CD4-positive, alpha-beta T cell (primary cell): ENCODE measurements at regions not wholly inside any gene's neighbourhood (a gene's known extent, or its start where the extent isn't known, plus 50 kb on each side); places are given as distances from the start of the nearest gene placed in this dataset.
"Not testable (repeated sequence)": the region's sequence is repeated elsewhere in the genome, so short reads cannot be mapped to it uniquely, and the experiment has no call there.

Experiments
- ATAC-seq: fragments of 200-7000 bp; cut with Tn5 transposase; one replicate; pipeline ENCODE4 v1.10.0; 2022; ENCODE audit warnings: mild to moderate bottlenecking; ENCODE audit not compliant: poor library complexity
- CTCF ChIA-PET: fragments of 350-600 bp; sonication (Branson Sonifier 250); formaldehyde crosslinking; loops from one replicate; lab custom pipeline; 2021; ENCODE audit warnings: antibody characterized with exemption, inconsistent platforms; lab: Charles Lee
- POLR2A ChIA-PET: fragments of 350-600 bp; sonication (Branson Sonifier 250); formaldehyde crosslinking; loops from one replicate; lab custom pipeline; 2021; ENCODE audit warnings: antibody characterized with exemption, inconsistent platforms; lab: Charles Lee
- DNase-seq, 14 experiments: peaks; one replicate each; pipeline ENCODE4 v3.0.0-alpha.2; 2013 to 2020; ENCODE audit warnings: mixed read lengths in 2 of 14
- H3K27ac ChIP-seq, 2 donors: one replicate each; pipeline versions ENCODE4 v1.5.1 to v1.7.0; 2013; ENCODE audit warnings: low read length in 2 of 2, low read depth in 1 of 2, mild to moderate bottlenecking in 1 of 2
- H3K27me3 ChIP-seq, 2 experiments: 1 replicate in 1 of 2; 2 replicates in 1 of 2; pipeline versions ENCODE4 v1.6.1 to v1.7.0; 2013; ENCODE audit warnings: low read length in 2 of 2, control low read depth in 1 of 2, mild to moderate bottlenecking in 1 of 2, moderate library complexity in 1 of 2; ENCODE audit not compliant: insufficient read depth in 2 of 2, control insufficient read depth in 1 of 2
- H3K36me3 ChIP-seq: one replicate; pipeline ENCODE4 v1.6.1; 2013; ENCODE audit warnings: low read length, control low read depth; ENCODE audit not compliant: insufficient read depth
- H3K4me1 ChIP-seq: one replicate; pipeline ENCODE4 v1.6.1; 2013; ENCODE audit warnings: low read length, control low read depth; ENCODE audit not compliant: insufficient read depth
- H3K4me3 ChIP-seq: one replicate; pipeline ENCODE4 v1.5.1; 2013; ENCODE audit warnings: mild to moderate bottlenecking, low read length, moderate library complexity
- H3K9me3 ChIP-seq, 2 experiments: 1 replicate in 1 of 2; 2 replicates in 1 of 2; pipeline versions ENCODE4 v1.6.1 to v1.7.0; 2013; ENCODE audit warnings: low read length in 2 of 2, mild to moderate bottlenecking in 2 of 2, control low read depth in 1 of 2, moderate library complexity in 1 of 2; ENCODE audit not compliant: control insufficient read depth in 1 of 2, insufficient read depth in 1 of 2
- H3K27ac Mint-ChIP-seq: one replicate; pipeline ENCODE4 v1.8.0; 2020; ENCODE audit warnings: mixed read lengths
- H3K27me3 Mint-ChIP-seq: one replicate; pipeline ENCODE4 v1.8.0; 2021; ENCODE audit warnings: mixed read lengths
- H3K36me3 Mint-ChIP-seq: one replicate; pipeline ENCODE4 v1.8.0; 2021; ENCODE audit warnings: low read depth, mixed read lengths
- H3K4me1 Mint-ChIP-seq: one replicate; pipeline ENCODE4 v1.8.0; 2021; ENCODE audit warnings: low read depth, mixed read lengths
- H3K4me3 Mint-ChIP-seq: one replicate; pipeline ENCODE4 v1.8.0; 2020; ENCODE audit warnings: mild to moderate bottlenecking, mixed read lengths
- H3K9me3 Mint-ChIP-seq: one replicate; pipeline ENCODE4 v1.8.0; 2020; ENCODE audit warnings: mixed read lengths
- CTCF ChIP-seq: fragments of 200-600 bp; IDR thresholded peaks from one replicate; pipeline ENCODE4 v1.8.0; 2022; ENCODE audit warnings: antibody characterized with exemption, mild to moderate bottlenecking
- intact Hi-C, 2 experiments: fragments of 100-400 bp; cut with DNase I in 1 of 2; cut with micrococcal nuclease in 1 of 2; formaldehyde crosslinking; loops; one replicate each; pipeline versions ENCODE4 v1.15.1 to v1.9.0; 2023 to 2025; cut with DNase I, micrococcal nuclease

DNA sequence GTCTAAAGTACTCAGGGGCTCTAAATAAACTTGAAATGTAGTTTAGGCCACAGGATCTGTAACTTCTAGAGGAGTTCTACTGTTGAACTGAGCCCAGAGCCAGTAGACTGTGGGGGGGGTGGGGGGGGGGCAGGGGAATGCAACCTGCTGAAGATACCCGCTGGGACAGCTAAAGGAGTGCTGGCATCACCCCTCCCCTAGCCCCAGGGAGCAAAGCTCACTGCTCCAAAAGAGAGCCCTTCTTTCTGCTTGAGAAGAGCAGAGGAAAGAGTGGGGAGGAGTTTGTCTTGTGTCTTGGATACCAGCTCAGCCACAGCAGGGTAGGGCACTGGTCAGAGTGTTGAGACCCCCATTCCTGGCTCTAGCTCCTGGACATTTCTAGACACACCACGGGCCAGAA, 414.0 kb upstream of the KLHL29 start:
- no peaks in the 10 kb centered on the region for H3K4me1 Mint-ChIP-seq
- CTCF ChIA-PET, result no interaction called here
- Histone ChIP-seq H3K36me3 (no peaks in the 10 kb centered on the region), H3K27me3 (peaks cover 0 to 3% of the 10 kb centered on the region in 2 experiments), H3K4me1 (no peaks in the 10 kb centered on the region), H3K4me3 (no peak overlapping the region), H3K9me3 (no peaks in the 10 kb centered on the region), H3K27ac (no peak overlapping the region)
- no peaks in the 10 kb centered on the region for H3K36me3 Mint-ChIP-seq
- POLR2A ChIA-PET, result no interaction called here
- H3K27ac Mint-ChIP-seq, result no peak overlapping the region
- DNase-seq, result no peak
- ATAC-seq, result no peak
- intact Hi-C loops, result no loop called here
- H3K27me3 Mint-ChIP-seq, result peaks cover 10% of the 10 kb centered on the region
- H3K4me3 Mint-ChIP-seq, result no peak overlapping the region
- no peaks in the 10 kb centered on the region for H3K9me3 Mint-ChIP-seq
- TF ChIP-seq CTCF, result no peak

DNA sequence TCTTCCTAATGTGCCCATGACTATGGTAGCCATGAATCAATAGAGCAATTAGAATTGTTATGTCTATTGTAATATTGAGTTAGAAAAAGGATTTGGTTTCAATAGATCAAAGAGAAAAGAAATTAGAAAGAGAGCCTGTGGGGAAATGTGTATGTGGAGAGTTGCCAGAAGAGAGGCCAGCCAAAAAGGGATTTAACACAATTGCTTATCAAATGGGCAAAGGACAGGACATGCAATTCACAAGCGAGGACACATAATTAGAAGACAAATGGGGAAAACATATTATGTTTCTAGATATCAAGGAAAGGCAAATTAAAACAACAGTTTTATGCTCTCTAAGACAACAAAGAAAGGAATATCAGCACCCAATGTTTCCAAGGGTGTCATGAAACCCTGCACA, 403.2 kb upstream of the KLHL29 start:
- ChIA-PET CTCF (no interaction called here), POLR2A (no interaction called here)
- H3K27ac ChIP-seq, result no peak overlapping the region
- no peaks in the 10 kb centered on the region for H3K36me3 ChIP-seq
- H3K36me3 Mint-ChIP-seq, result no peaks in the 10 kb centered on the region
- no peak for TF ChIP-seq CTCF
- no peaks in the 10 kb centered on the region for H3K27me3 Mint-ChIP-seq
- no peak overlapping the region for H3K27ac Mint-ChIP-seq
- H3K4me3 Mint-ChIP-seq, result no peak overlapping the region
- H3K4me1 ChIP-seq, result no peaks in the 10 kb centered on the region
- H3K27me3 ChIP-seq, result no peaks in the 10 kb centered on the region
- no peaks in the 10 kb centered on the region for H3K9me3 Mint-ChIP-seq
- intact Hi-C loops, result no loop called here
- no peaks in the 10 kb centered on the region for H3K4me1 Mint-ChIP-seq
- DNase-seq (no peak), ATAC-seq (no peak)
- H3K9me3 ChIP-seq, result no peaks in the 10 kb centered on the region
- no peak overlapping the region for H3K4me3 ChIP-seq

GRCh38 chr2:22984152-22984551, 400.8 kb upstream of the KLHL29 start:
- not testable (repeated sequence) for H3K4me1 ChIP-seq, H3K4me1 Mint-ChIP-seq, DNase-seq

DNA sequence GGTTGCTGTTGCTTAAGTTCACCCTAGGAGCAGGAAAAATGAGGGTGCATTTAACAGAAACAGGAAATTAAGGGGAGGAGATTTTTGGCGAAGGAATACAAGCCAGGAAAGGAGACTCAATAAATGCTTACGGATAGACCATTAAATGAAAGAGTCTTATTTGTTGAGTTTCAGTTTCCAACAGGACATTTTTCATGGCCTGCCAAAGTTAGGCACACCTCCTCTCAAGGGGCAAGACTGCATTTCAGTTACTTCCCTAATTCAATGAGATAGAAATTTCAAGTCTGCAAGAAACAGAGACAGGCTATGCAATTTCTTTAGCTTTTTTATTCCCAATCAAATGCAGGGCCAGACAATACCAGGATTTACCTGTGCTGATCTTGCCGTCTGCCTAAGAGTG, 394.7 kb upstream of the KLHL29 start:
- no peak for DNase-seq
- no peaks in the 10 kb centered on the region for H3K9me3 Mint-ChIP-seq
- H3K4me3 ChIP-seq, result no peak overlapping the region
- H3K27ac Mint-ChIP-seq, result no peak overlapping the region
- H3K36me3 ChIP-seq, result no peaks in the 10 kb centered on the region
- no peaks in the 10 kb centered on the region for H3K27me3 Mint-ChIP-seq
- no peaks in the 10 kb centered on the region for H3K4me1 Mint-ChIP-seq
- H3K9me3 ChIP-seq, result no peaks in the 10 kb centered on the region
- no peaks in the 10 kb centered on the region for H3K27me3 ChIP-seq
- H3K4me1 ChIP-seq, result no peaks in the 10 kb centered on the region
- POLR2A ChIA-PET, result no interaction called here
- no peak for TF ChIP-seq CTCF
- H3K36me3 Mint-ChIP-seq, result no peaks in the 10 kb centered on the region
- no peak overlapping the region for H3K4me3 Mint-ChIP-seq
- intact Hi-C loops, result no loop called here
- no peak overlapping the region for H3K27ac ChIP-seq
- CTCF ChIA-PET, result no interaction called here
- no peak for ATAC-seq

More at GRCh38 chr2:22984152-22984551, 400.8 kb upstream of the KLHL29 start:
- CTCF ChIA-PET, H3K27me3 Mint-ChIP-seq, H3K4me3 ChIP-seq, H3K27ac Mint-ChIP-seq, H3K36me3 Mint-ChIP-seq, H3K9me3 Mint-ChIP-seq, ATAC-seq, H3K4me3 Mint-ChIP-seq, H3K27ac ChIP-seq, H3K9me3 ChIP-seq, intact Hi-C loops, POLR2A ChIA-PET, H3K36me3 ChIP-seq, H3K27me3 ChIP-seq: not testable (repeated sequence)
